ENCODE measurements at regions not wholly inside any gene's neighbourhood (a gene's known extent, or its start where the extent isn't known, plus 50 kb on each side); places are given as distances from the start of the nearest gene placed in this dataset.

DNA sequence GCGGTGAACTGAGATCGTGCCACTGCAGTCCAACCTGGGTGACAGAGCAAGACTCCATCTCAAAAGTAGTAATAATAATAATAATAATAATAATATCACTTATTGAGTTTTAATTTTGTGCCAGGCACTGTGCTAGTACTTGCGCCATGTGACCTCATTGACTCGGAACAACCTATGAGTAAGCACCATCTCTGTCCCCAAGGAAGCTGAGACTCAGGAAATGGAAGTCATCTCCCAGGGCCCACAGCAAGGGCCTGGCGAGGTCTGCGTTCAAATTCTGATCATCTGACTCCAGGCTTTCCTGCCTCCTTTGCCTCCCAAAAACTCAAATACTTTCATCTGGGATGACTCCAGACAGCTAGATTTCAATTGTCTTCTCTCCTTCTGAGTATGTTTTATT is 162.9 kb downstream of the SEC14L1 start:
- TF ChIP-seq POLR2A (IDR thresholded peaks at IDR 0.05; ENCODE audit: low read depth, low read length) (no peak), POLR2AphosphoS5 (IDR thresholded peaks at IDR 0.05; ENCODE audit: low read depth, low read length) (no peak)
